GM23338 (cell line): ENCODE measurements at regions not wholly inside any gene's neighbourhood (a gene's known extent, or its start where the extent isn't known, plus 50 kb on each side); places are given as distances from the start of the nearest gene placed in this dataset.

Source experiments
- CREB1 ChIP-seq: fragments of 250-450 bp; sonication (Bioruptor Pico); IDR thresholded peaks from 2 replicates; pipeline ENCODE4 v1.5.0; 2020; ENCODE audit warnings: low read depth, mild to moderate bottlenecking, moderate library complexity
- CTCF ChIP-seq, 2 experiments: fragments of 200-600 bp in 1 of 2; sonication (generic) in 1 of 2; conservative IDR thresholded peaks; 2 replicates each; pipeline versions ENCODE4 v1.5.1 to v1.6.1; 2016 to 2017; ENCODE audit warnings: antibody characterized with exemption in 2 of 2, low read depth in 2 of 2, mild to moderate bottlenecking in 2 of 2, moderate library complexity in 1 of 2
- ETS1 ChIP-seq: IDR thresholded peaks from 2 replicates; pipeline ENCODE4 v1.6.1; 2016; ENCODE audit warnings: antibody characterized with exemption
- EZH2 ChIP-seq: fragments of 200-600 bp; sonication (generic); IDR thresholded peaks from one replicate; pipeline ENCODE4 v1.8.0; 2017; ENCODE audit warnings: antibody characterized with exemption, mild to moderate bottlenecking, low read depth; ENCODE audit not compliant: unreplicated experiment
- EZH2phosphoT487 ChIP-seq: fragments of 200-600 bp; sonication (generic); IDR thresholded peaks from one replicate; pipeline ENCODE4 v1.8.1; 2018; ENCODE audit warnings: antibody characterized with exemption; ENCODE audit not compliant: unreplicated experiment
- JUNB ChIP-seq: IDR thresholded peaks from one replicate; pipeline ENCODE4 v1.6.1; 2016; ENCODE audit warnings: antibody characterized with exemption; ENCODE audit not compliant: unreplicated experiment
- POLR2AphosphoS5 ChIP-seq: IDR thresholded peaks from 2 replicates; pipeline ENCODE4 v1.6.1; 2016; ENCODE audit warnings: antibody characterized with exemption, low read depth
- REST ChIP-seq: IDR thresholded peaks from one replicate; pipeline ENCODE4 v1.6.1; 2018; ENCODE audit warnings: antibody characterized with exemption; ENCODE audit not compliant: unreplicated experiment
- STAT1 ChIP-seq: IDR thresholded peaks from one replicate; pipeline ENCODE4 v1.6.1; 2016; ENCODE audit warnings: antibody characterized with exemption; ENCODE audit not compliant: unreplicated experiment
- ZNF331 ChIP-seq: fragments of 250-450 bp; sonication (Bioruptor Pico); IDR thresholded peaks from 2 replicates; pipeline ENCODE4 v1.5.0; 2020; ENCODE audit warnings: low read depth, mild to moderate bottlenecking, moderate library complexity
- ZNF462 ChIP-seq: fragments of 250-450 bp; sonication (Bioruptor Pico); IDR thresholded peaks from 2 replicates; pipeline ENCODE4 v1.5.0; 2020; ENCODE audit warnings: mild to moderate bottlenecking, moderate library complexity

- TF ChIP-seq CTCF (conservative IDR thresholded peaks at IDR 0.05; ENCODE audit: low read depth in 2 of 2) (no peak), EZH2 (no peak), REST (no peak), POLR2AphosphoS5 (no peak), EZH2phosphoT487 (no peak), CREB1 (no peak), ZNF331 (no peak), ZNF462 (CRISPR knock-in tag) (no peak), STAT1 (no peak), JUNB (no peak), ETS1 (no peak)
These were observed 442.6 kb upstream of the ZNF507 start for GRCh38 chr19:31902821-31903220.
